GM06990 (cell line): ENCODE measurements at regions not wholly inside any gene's neighbourhood (a gene's known extent, or its start where the extent isn't known, plus 50 kb on each side); places are given as distances from the start of the nearest gene placed in this dataset.

Experiments
- DNase-seq: peaks from one replicate; pipeline ENCODE4 v3.0.0-alpha.2; 2011; ENCODE audit not compliant: insufficient read length; ENCODE audit errors: extremely low read depth
- H3K27me3 ChIP-seq: replicated peaks from 2 replicates; pipeline ENCODE4 v1.6.0; 2011; ENCODE audit warnings: low read length; ENCODE audit not compliant: control insufficient read depth, insufficient read depth
- H3K36me3 ChIP-seq: 2 replicates; pipeline ENCODE4 v1.5.1; 2011; ENCODE audit warnings: low read length; ENCODE audit not compliant: control insufficient read depth, insufficient read depth
- H3K4me3 ChIP-seq: replicated peaks from 2 replicates; pipeline ENCODE4 v1.5.1; 2011; ENCODE audit warnings: low read depth, mild to moderate bottlenecking, control low read depth, low read length
- CTCF ChIP-seq: IDR thresholded peaks from 2 replicates; pipeline ENCODE4 v1.5.1; 2011; ENCODE audit warnings: low read length, control low read depth, mild to moderate bottlenecking, inconsistent platforms; ENCODE audit not compliant: insufficient read depth, poor library complexity, severe bottlenecking

GRCh38 chr16:65867276-65867960 lies 499.1 kb upstream of the CDH5 start:
- no peak for DNase-seq
- no peak for TF ChIP-seq CTCF
- H3K27me3 ChIP-seq, result no peaks in the 10 kb centered on the region
- no peaks in the 10 kb centered on the region for H3K36me3 ChIP-seq
- no peak overlapping the region for H3K4me3 ChIP-seq

GRCh38 chr16:65863236-65863635 lies 503.3 kb upstream of the CDH5 start:
- H3K4me3 ChIP-seq, result no peak overlapping the region
- TF ChIP-seq CTCF, result no peak
- no peaks in the 10 kb centered on the region for H3K36me3 ChIP-seq
- no peaks in the 10 kb centered on the region for H3K27me3 ChIP-seq
- DNase-seq, result no peak

- Histone ChIP-seq H3K36me3 (no peaks in the 10 kb centered on the region), H3K27me3 (no peaks in the 10 kb centered on the region), H3K4me3 (no peak overlapping the region)
- DNase-seq, result no peak
- no peak for TF ChIP-seq CTCF
These were observed 505.3 kb upstream of the CDH5 start for GRCh38 chr16:65861131-65861731.

DNA sequence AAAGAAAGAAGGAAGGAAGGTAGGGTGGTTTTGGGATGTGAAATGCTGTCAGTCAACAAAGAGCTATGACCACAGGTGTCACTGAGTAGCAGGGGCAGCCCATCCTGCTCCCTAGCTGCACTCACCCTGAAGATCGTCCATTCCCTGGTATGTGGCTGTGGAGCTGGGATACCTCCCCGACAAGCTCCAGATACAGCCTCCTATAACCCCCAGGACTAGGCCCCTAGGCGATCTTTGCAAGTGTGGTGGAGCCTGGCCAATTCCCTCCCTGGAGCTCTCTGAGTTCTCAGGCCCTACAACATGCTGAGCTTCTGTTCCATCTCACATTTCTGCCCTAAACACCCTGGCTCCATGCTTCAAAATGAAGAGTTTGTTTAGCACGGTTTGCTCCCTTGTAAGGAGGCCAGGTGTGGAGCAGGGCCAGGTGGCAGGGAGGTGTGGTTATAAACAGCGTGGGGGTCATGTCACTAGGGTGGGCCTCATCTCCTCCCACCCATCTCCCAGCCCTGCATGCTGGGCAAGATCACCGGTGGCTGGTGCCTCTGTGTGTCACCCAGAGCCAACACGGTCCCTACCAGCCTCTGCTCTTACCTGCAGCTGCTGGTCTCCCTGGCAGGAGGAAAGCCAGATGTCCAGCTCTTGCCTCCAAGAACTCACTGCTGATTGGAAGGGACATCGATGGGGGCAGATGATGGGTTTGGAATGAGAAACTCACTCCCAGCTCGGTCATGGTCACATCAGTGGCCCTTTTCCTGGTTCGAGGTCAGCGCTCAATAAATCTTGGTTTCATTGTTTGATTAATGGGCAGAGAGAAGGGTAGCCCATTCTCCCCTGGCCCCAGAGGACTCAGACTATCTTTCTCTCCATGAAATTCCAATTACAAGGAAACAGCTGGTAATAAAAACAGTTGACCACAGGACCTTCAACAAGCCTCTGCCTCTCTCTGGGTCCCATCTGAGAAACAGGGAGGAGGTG lies 511.0 kb upstream of the CDH5 start:
- Histone ChIP-seq H3K36me3 (no peaks in the 10 kb centered on the region), H3K4me3 (no peak overlapping the region), H3K27me3 (no peaks in the 10 kb centered on the region)
- no peak for DNase-seq
- TF ChIP-seq CTCF, result no peak

DNA sequence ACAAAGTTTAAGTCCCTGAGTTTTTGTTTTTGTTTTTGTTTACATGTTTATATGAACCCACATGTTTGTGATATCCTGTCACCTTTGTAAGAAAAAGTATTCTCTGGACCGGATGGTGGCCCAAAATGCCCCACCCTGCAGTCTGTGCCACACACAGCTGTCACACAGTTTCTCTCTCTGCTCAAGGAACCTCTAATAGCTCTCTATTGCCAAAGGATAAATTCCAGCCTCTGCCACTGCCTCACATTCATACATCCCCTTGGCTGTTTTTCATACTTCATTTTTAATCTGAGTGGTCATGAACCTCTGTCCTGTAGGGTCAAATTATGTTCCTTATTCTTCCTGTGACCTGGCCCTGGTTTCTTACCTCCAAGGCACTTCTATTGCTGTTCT lies 520.3 kb upstream of the CDH5 start:
- DNase-seq, result no peak
- Histone ChIP-seq H3K36me3 (no peaks in the 10 kb centered on the region), H3K27me3 (no peaks in the 10 kb centered on the region; the same call in 1 of the 2 replicates), H3K4me3 (no peak overlapping the region)
- no peak for TF ChIP-seq CTCF
